Type B pancreatic cell (in vitro differentiated cells): ENCODE measurements at regions not wholly inside any gene's neighbourhood (a gene's known extent, or its start where the extent isn't known, plus 50 kb on each side); places are given as distances from the start of the nearest gene placed in this dataset.
"Not testable (repeated sequence)": the region's sequence is repeated elsewhere in the genome, so short reads cannot be mapped to it uniquely, and the experiment has no call there.

ENCODE experiments used
- DNase-seq: peaks from one replicate; pipeline ENCODE4 v3.0.0; 2021; ENCODE audit warnings: mixed read lengths; ENCODE audit not compliant: unreplicated experiment; ENCODE audit errors: extremely low spot score
- H3K27ac Mint-ChIP-seq: 2 replicates; pipeline ENCODE4 v1.8.0; 2021; ENCODE audit warnings: mild to moderate bottlenecking, mixed read lengths
- H3K27me3 Mint-ChIP-seq: 2 replicates; pipeline ENCODE4 v1.8.0; 2021; ENCODE audit warnings: mixed read lengths
- H3K36me3 Mint-ChIP-seq: 2 replicates; pipeline ENCODE4 v1.8.0; 2021; ENCODE audit warnings: mixed read lengths
- H3K4me1 Mint-ChIP-seq: one replicate; pipeline ENCODE4 v1.8.0; 2021; ENCODE audit warnings: mixed read lengths; ENCODE audit not compliant: unreplicated experiment
- H3K4me3 Mint-ChIP-seq: 2 replicates; pipeline ENCODE4 v1.8.0; 2021; ENCODE audit warnings: mild to moderate bottlenecking, mixed read lengths
- H3K9me3 Mint-ChIP-seq: 2 replicates; pipeline ENCODE4 v1.8.0; 2021; ENCODE audit warnings: mixed read lengths
- TF ChIP-seq, protein P1 (sequence below): fragments of 200-600 bp; sonication (generic); conservative IDR thresholded peaks from 2 replicates; pipeline ENCODE4 v1.5.0; 2021; ENCODE audit warnings: antibody characterized with exemption, mild to moderate bottlenecking

DNA sequence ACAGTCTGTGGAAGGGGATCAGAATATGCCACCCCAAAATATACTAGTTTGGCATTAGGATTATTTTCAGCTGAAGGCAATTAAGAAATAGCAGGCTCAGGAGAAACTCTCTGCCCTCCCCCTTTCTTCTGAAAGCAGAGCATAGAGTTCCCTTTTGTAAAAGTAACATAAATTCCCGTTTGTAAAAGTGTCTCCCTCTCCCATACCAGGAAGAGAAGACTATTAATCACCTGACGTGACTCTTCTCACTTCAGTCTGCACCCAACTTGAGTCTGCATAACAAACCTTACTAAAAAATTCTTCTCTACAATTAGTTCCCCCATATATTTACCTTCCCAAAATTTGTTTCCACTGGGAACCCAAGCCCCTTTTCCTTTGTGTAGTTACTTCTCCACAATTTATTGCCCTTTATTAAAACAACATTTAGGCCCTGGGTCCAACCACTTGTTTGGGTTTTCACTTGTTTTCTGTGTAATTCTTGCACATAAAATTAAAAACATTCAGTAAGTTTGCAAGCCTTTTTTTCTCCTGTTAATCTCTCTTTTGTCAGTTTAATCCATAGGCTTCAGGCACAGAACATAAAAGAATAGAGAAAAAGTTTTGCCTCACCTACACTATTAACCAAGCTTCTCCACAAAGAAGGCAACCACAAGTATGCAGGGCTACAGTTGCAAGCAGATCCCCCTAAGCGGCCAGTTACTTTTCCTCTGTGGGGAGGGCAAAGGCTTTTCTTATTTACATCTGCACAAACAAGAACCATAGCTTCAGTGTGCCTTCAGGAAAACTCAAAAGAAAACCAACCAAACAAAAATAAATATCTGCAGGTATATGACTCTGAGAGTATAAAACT is 73.8 kb upstream of the EPCAM start:
- Mint-ChIP-seq H3K36me3 (no peaks in the 10 kb centered on the region), H3K9me3 (no peaks in the 10 kb centered on the region), H3K4me1 (peaks cover 12% of the 10 kb centered on the region), H3K4me3 (no peak overlapping the region), H3K27ac (no peak overlapping the region), H3K27me3 (no peaks in the 10 kb centered on the region)
- no peak for DNase-seq
- TF ChIP-seq, protein P1, sequence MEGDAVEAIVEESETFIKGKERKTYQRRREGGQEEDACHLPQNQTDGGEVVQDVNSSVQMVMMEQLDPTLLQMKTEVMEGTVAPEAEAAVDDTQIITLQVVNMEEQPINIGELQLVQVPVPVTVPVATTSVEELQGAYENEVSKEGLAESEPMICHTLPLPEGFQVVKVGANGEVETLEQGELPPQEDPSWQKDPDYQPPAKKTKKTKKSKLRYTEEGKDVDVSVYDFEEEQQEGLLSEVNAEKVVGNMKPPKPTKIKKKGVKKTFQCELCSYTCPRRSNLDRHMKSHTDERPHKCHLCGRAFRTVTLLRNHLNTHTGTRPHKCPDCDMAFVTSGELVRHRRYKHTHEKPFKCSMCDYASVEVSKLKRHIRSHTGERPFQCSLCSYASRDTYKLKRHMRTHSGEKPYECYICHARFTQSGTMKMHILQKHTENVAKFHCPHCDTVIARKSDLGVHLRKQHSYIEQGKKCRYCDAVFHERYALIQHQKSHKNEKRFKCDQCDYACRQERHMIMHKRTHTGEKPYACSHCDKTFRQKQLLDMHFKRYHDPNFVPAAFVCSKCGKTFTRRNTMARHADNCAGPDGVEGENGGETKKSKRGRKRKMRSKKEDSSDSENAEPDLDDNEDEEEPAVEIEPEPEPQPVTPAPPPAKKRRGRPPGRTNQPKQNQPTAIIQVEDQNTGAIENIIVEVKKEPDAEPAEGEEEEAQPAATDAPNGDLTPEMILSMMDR = no peak

DNA sequence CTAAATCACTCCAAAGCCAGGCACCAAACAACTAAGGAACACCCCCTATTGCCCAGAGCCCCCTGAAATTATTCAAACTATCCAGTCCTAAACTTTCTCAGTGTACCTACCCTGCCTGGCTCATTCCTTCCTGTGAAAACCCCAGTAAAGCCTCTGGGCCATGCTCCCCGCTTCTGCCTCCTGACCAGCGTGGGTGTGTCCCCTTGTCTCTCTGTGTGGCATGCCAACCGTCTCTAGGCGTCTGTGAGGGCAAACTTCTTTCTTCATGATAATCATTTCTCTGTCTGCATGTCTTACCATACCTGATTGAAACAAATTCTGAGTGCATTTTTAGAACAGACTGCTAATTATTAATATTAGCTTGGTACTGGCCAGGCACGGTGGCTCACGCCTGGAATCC is 75.1 kb upstream of the EPCAM start:
- TF ChIP-seq, protein P1 = no peak
- Mint-ChIP-seq H3K27ac (no peak overlapping the region), H3K36me3 (no peaks in the 10 kb centered on the region), H3K27me3 (no peaks in the 10 kb centered on the region), H3K9me3 (no peaks in the 10 kb centered on the region), H3K4me3 (no peak overlapping the region), H3K4me1 (peaks cover 12% of the 10 kb centered on the region)
- DNase-seq = no peak

DNA sequence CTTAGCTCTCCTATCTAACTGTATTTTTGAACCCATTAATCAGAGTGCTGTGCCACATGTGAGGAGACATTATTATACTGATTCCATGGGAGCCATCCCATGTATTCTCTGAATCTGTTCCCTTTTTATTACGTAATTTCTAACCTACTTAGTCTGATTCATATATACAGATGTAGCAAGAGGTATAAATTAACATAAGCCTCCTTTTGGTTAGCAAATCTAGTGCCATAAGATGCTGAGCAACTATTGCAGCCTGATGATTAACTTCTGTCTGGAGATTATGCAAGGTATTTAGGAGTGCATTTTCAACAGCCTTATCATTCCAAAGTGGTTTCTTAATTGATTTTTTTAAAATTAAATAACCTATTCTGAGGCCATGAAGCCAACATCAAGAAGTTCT is 80.2 kb upstream of the EPCAM start:
- Mint-ChIP-seq H3K9me3 (no peaks in the 10 kb centered on the region), H3K27me3 (no peaks in the 10 kb centered on the region), H3K4me3 (no peak overlapping the region), H3K4me1 (peaks cover 10% of the 10 kb centered on the region), H3K27ac (no peak overlapping the region), H3K36me3 (no peaks in the 10 kb centered on the region)
- TF ChIP-seq, protein P1 = no peak
- DNase-seq = no peak

DNA sequence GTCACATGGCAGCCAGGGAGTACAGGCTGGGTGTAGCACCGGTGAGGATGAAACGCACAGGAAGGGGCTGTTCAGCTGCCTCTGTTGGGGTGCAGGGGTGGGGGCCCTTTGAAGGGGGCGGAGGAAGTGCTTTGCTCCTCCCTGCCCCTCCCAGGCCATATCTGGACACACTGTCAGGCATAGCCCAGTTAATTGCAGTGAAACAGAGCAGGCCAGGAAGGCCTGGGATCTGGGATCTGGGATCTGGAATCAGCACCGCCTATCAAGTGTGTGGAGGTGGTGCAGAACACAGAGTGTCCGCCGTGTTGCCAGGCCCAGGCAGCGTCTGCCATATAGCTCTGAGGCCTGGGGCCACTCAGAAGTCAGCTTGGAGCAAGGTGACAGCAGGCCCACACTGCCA is 85.5 kb upstream of the EPCAM start:
- H3K27me3 Mint-ChIP-seq = no peaks in the 10 kb centered on the region
- peaks cover 10% of the 10 kb centered on the region for H3K4me1 Mint-ChIP-seq
- no peaks in the 10 kb centered on the region for H3K9me3 Mint-ChIP-seq
- no peaks in the 10 kb centered on the region for H3K36me3 Mint-ChIP-seq
- TF ChIP-seq, protein P1 = no peak
- no peak overlapping the region for H3K27ac Mint-ChIP-seq
- no peak overlapping the region for H3K4me3 Mint-ChIP-seq
- DNase-seq = no peak

DNA sequence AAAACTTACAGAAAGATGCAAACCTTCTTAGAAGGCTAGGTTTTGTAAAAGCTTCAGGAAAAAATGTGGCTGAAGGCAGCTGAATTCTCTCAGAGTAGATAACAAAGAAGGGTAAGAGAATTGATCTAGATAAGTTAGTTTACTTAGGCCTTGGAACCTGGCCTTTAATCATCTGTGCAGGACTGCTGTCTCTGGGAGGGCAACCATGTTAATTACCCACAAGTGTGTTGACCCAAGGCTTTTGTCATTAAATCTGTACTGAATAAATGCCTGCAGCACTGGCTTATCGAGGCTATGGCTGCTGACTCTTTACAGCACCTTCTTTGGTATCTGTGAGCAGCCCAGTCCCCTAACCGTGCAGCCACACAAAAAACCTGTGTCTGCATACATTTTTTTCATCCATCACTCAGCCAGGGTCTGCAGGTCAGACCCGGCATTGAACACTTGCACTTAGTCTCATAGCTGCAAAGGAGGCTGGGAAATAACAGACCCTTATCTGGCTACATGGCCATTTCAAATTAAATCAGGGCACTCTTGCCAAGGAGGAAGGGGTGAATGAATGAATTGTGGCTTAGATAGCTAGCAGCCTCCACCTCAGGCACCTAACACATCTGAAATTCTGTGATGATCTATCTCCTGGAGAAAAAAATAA is 86.4 kb upstream of the EPCAM start:
- H3K27ac Mint-ChIP-seq = no peak overlapping the region
- no peaks in the 10 kb centered on the region for H3K36me3 Mint-ChIP-seq
- TF ChIP-seq, protein P1 = no peak
- H3K4me1 Mint-ChIP-seq = peaks cover 9% of the 10 kb centered on the region
- H3K4me3 Mint-ChIP-seq = no peak overlapping the region
- H3K27me3 Mint-ChIP-seq = no peaks in the 10 kb centered on the region
- no peak for DNase-seq
- no peaks in the 10 kb centered on the region for H3K9me3 Mint-ChIP-seq

DNA sequence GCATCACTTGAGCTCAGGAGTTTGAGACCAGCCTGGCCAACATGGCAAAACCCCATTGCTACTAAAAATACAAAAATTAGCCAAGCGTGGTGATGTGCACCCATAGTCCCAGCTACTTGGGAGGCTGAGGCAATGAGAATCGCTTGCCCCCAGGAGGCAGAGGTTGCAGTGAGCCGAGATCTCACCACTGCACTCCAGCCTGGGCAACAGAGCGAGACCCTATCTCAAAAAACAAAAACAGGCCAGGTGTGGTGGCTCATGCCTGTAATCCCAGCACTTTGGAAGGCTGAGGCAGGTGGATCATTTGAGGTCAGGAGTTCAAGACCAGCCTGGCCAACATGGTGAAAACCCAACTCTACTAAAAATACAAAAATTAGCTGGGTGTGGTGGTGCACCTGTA is 89.6 kb upstream of the EPCAM start:
- not testable (repeated sequence) for H3K9me3 Mint-ChIP-seq, H3K27me3 Mint-ChIP-seq, H3K36me3 Mint-ChIP-seq, H3K4me3 Mint-ChIP-seq, DNase-seq, H3K4me1 Mint-ChIP-seq, H3K27ac Mint-ChIP-seq
